ENCODE measurements at regions not wholly inside any gene's neighbourhood (a gene's known extent, or its start where the extent isn't known, plus 50 kb on each side); places are given as distances from the start of the nearest gene placed in this dataset.

DNA sequence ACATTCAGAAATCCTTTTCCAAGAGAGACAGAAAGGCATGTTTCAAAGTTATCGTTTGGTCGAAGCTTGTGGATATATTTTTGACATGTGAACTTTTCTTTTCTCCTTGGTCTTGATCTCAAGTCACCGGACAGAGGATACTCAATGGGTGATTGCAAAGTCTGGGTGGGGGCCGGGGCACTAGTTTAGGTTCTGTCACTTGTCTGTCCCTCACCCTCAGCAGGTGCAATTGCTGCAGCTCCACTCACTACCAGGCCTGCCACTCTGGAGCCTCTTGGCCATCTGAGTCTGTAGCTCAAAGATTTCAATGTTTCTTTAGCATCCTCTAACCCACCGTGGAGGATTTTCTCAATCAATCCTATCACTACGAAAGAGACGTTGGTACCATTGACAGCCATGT lies 246.0 kb upstream of the C1orf174 start:
- TF ChIP-seq, protein P1, sequence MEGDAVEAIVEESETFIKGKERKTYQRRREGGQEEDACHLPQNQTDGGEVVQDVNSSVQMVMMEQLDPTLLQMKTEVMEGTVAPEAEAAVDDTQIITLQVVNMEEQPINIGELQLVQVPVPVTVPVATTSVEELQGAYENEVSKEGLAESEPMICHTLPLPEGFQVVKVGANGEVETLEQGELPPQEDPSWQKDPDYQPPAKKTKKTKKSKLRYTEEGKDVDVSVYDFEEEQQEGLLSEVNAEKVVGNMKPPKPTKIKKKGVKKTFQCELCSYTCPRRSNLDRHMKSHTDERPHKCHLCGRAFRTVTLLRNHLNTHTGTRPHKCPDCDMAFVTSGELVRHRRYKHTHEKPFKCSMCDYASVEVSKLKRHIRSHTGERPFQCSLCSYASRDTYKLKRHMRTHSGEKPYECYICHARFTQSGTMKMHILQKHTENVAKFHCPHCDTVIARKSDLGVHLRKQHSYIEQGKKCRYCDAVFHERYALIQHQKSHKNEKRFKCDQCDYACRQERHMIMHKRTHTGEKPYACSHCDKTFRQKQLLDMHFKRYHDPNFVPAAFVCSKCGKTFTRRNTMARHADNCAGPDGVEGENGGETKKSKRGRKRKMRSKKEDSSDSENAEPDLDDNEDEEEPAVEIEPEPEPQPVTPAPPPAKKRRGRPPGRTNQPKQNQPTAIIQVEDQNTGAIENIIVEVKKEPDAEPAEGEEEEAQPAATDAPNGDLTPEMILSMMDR (IDR thresholded peaks at IDR 0.05; ENCODE audit: low read depth, low read length, missing control alignments), result no peak
- no peak overlapping the region for H3K4me3 ChIP-seq (ENCODE audit: low read depth, low read length)
- no peak for DNase-seq (ENCODE audit: low read depth)

DNA sequence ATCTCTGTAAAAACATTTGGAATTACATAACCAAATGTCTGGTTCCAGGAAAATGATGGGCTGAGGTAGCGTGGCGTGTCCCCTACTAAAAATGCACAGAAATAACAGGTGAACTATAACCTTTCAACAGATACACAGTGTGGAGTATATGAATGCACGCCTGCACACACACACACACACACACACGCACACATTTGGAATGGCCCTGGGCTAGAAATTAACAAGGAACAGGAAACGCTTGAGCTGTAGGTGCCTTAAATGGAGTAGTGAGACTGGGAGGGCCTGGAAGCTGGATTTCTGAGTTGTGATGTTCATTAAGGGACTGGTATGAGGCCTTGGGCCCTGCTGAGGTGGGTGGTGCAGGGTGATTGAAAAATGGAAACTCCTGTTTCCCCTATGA lies 246.5 kb upstream of the C1orf174 start:
- DNase-seq (ENCODE audit: low read depth), result no peak
- TF ChIP-seq, protein P1 (IDR thresholded peaks at IDR 0.05; ENCODE audit: low read depth, low read length, missing control alignments), result no peak

DNA sequence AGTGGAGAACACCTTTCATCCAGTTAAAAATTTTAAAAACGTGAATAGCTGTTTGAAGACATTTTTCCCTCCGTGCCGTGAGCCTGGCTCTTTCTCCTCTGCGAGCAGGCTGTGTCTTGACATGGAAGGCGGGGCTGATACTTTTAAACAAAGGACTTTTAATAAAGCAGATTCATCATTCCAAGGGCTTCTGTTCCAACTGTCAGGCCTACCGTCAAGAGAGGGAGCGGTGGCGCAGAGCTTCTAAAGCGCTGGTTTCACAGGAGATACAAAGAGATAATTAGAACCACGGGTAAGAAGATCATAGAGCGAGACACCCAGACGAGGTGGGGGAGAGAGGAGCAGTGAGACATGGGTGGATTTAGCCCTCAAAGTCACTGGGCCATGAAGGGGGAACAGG lies 247.4 kb upstream of the C1orf174 start:
- no peak for DNase-seq (ENCODE audit: low read depth)
- H3K4me3 ChIP-seq (ENCODE audit: low read depth, low read length), result no peak overlapping the region
- TF ChIP-seq, protein P1 (IDR thresholded peaks at IDR 0.05; ENCODE audit: low read depth, low read length, missing control alignments), result no peak

More for the DNA sequence above, 246.5 kb upstream of the C1orf174 start:
- no peak overlapping the region for H3K4me3 ChIP-seq (ENCODE audit: low read depth, low read length)

DNA sequence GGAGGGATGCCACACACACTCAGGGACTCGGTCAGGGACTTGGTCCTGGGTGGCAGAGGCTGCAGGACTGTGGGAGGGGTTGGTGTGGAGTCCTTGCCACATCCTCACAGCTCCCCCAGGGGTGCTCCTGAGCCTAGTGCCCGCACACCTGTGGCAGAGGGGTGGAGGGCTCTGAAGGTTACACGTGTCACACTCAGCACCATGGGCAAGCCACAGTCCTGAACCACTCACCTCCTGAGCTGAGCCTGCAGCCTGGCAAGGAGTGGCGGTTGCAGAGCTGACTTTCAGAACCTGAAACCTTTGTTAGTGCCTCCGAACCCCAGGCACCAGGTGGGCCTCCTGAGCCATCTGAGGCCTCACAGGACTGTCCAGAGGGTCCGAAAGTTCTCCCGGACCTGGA lies 249.2 kb upstream of the C1orf174 start:
- TF ChIP-seq, protein P1 (IDR thresholded peaks at IDR 0.05; ENCODE audit: low read depth, low read length, missing control alignments), result no peak
- H3K4me3 ChIP-seq (ENCODE audit: low read depth, low read length), result no peak overlapping the region
- no peak for DNase-seq (ENCODE audit: low read depth)

DNA sequence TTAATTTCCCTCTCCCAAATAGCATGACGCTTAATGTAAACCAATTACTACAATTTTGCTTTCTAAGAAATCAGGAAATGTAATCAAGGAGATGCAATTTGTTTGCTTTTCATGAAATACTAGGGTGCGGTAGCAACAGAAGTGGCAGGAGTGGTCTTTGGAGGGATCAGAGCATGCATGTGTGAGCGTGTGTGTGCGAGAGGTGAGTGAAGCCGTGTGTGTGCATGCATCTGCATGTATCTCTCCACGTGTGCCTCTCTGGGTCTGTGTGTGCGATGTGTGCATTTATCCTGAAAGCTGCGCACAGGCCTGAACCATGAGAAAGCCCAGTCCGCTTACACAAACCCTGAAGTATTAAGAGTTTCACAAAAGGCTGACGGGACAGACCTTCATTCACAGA lies 249.8 kb upstream of the C1orf174 start:
- DNase-seq (ENCODE audit: low read depth), result no peak
- TF ChIP-seq, protein P1 (IDR thresholded peaks at IDR 0.05; ENCODE audit: low read depth, low read length, missing control alignments), result no peak
- H3K4me3 ChIP-seq (ENCODE audit: low read depth, low read length), result no peak overlapping the region

DNA sequence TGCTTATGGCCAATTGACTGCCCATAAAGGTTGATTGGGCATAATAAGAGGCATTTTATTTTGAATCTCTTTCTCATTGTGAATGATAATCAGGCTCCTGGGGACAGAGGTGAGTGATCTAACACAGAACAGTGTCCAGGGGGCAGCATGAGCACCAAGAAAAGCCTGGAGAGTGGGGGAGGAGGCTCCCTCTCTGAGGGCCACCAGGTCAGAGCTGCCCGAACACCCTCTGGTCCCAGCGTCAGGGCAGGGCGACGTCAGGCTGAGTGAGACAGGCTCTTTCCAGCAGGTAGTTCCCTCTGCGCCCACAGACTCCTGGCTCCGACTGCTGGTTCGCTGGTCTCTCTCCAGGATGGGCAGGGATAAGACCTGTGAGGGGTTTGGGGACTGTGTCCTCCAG lies 250.2 kb upstream of the C1orf174 start:
- no peak for DNase-seq (ENCODE audit: low read depth)
- no peak overlapping the region for H3K4me3 ChIP-seq (ENCODE audit: low read depth, low read length)
- TF ChIP-seq, protein P1 (IDR thresholded peaks at IDR 0.05; ENCODE audit: low read depth, low read length, missing control alignments), result no peak

DNA sequence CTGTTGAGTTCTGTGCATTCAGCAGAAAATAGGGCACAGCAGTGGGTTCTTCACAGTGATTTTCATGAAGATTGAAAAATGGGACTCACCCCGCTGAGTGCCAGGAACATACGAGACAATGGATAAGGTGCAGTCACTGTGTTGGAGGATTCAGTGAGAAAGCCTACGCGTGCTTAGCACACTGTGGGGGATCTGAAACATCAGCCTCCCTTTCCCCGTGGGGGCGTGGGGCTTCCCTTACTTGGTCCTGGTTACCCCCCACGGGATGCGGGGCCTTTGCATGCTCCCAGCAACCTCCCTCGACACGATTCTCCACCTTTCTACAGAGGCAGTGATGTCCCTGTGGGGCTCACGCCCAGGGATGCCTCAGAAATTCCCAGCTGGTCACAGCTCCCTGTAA lies 252.2 kb upstream of the C1orf174 start:
- H3K4me3 ChIP-seq (ENCODE audit: low read depth, low read length), result no peak overlapping the region
- TF ChIP-seq, protein P1 (IDR thresholded peaks at IDR 0.05; ENCODE audit: low read depth, low read length, missing control alignments), result no peak
- DNase-seq (ENCODE audit: low read depth), result no peak
